ENCODE measurements at regions not wholly inside any gene's neighbourhood (a gene's known extent, or its start where the extent isn't known, plus 50 kb on each side); places are given as distances from the start of the nearest gene placed in this dataset.
"Not testable (repeated sequence)": the region's sequence is repeated elsewhere in the genome, so short reads cannot be mapped to it uniquely, and the experiment has no call there.

DNA sequence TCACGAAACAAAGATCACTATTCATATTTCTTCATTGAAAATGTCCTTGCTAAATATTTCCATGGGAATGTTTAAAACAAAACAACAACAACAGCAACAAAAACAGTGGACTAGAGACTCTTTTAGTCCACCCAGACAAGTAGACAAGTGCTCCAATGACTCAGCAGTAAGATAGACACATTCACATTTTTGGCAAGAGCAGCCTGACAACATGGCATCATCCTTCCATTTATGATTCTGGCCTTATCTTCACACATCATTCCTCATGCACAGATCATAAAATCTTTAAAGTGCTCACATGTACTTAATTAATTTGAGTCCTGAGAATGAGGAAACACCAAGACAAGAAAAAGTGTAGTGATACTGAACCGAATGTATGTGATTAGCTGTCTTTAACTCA, 132.6 kb upstream of the PDE4D start:
- H3K27ac ChIP-seq = no peak overlapping the region
- TF ChIP-seq EP300 (IDR thresholded peaks at IDR 0.05) (no peak), POLR2A (IDR thresholded peaks at IDR 0.05) (no peak), POLR2AphosphoS5 (IDR thresholded peaks at IDR 0.05) (no peak)
- TF ChIP-seq, protein P1, sequence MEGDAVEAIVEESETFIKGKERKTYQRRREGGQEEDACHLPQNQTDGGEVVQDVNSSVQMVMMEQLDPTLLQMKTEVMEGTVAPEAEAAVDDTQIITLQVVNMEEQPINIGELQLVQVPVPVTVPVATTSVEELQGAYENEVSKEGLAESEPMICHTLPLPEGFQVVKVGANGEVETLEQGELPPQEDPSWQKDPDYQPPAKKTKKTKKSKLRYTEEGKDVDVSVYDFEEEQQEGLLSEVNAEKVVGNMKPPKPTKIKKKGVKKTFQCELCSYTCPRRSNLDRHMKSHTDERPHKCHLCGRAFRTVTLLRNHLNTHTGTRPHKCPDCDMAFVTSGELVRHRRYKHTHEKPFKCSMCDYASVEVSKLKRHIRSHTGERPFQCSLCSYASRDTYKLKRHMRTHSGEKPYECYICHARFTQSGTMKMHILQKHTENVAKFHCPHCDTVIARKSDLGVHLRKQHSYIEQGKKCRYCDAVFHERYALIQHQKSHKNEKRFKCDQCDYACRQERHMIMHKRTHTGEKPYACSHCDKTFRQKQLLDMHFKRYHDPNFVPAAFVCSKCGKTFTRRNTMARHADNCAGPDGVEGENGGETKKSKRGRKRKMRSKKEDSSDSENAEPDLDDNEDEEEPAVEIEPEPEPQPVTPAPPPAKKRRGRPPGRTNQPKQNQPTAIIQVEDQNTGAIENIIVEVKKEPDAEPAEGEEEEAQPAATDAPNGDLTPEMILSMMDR (IDR thresholded peaks at IDR 0.05) = no peak
- no peaks in the 10 kb centered on the region for H3K9me3 ChIP-seq
- H3K27me3 ChIP-seq = no peaks in the 10 kb centered on the region
- intact Hi-C loops (cut with DNase I; ENCODE audit: low total_unique reads) = no loop called here
- H3K36me3 ChIP-seq = no peaks in the 10 kb centered on the region
- H3K4me1 ChIP-seq = no peaks in the 10 kb centered on the region
- 85 to 92% (median 89%) methylated on average over 2 of the region's 2 CpGs for WGBS, 5 donors
- no peak for DNase-seq
- no peak overlapping the region for H3K4me3 ChIP-seq

- intact Hi-C loops (cut with DNase I; ENCODE audit: low total_unique reads) = no loop called here
- no peaks in the 10 kb centered on the region for H3K27me3 ChIP-seq
- no peak for DNase-seq
- H3K27ac ChIP-seq = no peak overlapping the region
- no peaks in the 10 kb centered on the region for H3K36me3 ChIP-seq
- no peak overlapping the region for H3K4me3 ChIP-seq
- TF ChIP-seq, protein P1 (IDR thresholded peaks at IDR 0.05) = no peak
- TF ChIP-seq POLR2A (IDR thresholded peaks at IDR 0.05) (no peak), POLR2AphosphoS5 (IDR thresholded peaks at IDR 0.05) (no peak), EP300 (IDR thresholded peaks at IDR 0.05) (no peak)
- no peaks in the 10 kb centered on the region for H3K9me3 ChIP-seq
- no peaks in the 10 kb centered on the region for H3K4me1 ChIP-seq
These were observed 130.6 kb upstream of the PDE4D start for GRCh38 chr5:60024104-60024503.

GRCh38 chr5:60023255-60023654, 129.7 kb upstream of the PDE4D start:
- H3K9me3 ChIP-seq = no peaks in the 10 kb centered on the region
- no peak for TF ChIP-seq POLR2AphosphoS5 (IDR thresholded peaks at IDR 0.05)
- intact Hi-C loops (cut with DNase I; ENCODE audit: low total_unique reads) = no loop called here
- H3K4me1 ChIP-seq = no peaks in the 10 kb centered on the region
- DNase-seq = no peak
- no peaks in the 10 kb centered on the region for H3K27me3 ChIP-seq
- H3K27ac ChIP-seq = no peak overlapping the region
- no peaks in the 10 kb centered on the region for H3K36me3 ChIP-seq
- no peak overlapping the region for H3K4me3 ChIP-seq

DNA sequence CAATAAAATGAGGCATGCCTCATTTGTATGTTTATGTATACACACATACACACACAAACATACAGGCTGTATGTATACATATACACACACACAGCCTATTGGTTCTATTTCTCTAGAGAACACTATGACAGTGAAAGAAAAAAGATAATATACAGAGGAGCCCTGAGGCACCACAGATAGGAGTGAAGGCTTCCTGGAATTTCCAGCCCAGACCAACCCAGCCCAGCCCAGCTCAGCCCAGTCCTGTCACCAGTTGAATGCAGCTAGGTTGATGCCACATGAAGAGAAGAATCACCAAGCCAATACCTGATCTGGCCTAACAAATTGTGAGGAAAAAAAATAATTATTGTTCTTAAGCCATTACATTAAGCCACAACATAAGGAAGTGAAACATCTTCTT, 126.9 kb upstream of the PDE4D start:
- peaks cover 0 to 8% (median 0%) of the 10 kb centered on the region in 4 donors for H3K9me3 ChIP-seq
- intact Hi-C loops (cut with DNase I; ENCODE audit: low total_unique reads) = no loop called here
- H3K27ac ChIP-seq = no peak overlapping the region
- H3K4me1 ChIP-seq = no peaks in the 10 kb centered on the region
- no peak for TF ChIP-seq EP300 (IDR thresholded peaks at IDR 0.05)
- TF ChIP-seq POLR2AphosphoS5 (IDR thresholded peaks at IDR 0.05) = no peak
- TF ChIP-seq, protein P1 (IDR thresholded peaks at IDR 0.05) = no peak
- no peak for TF ChIP-seq POLR2A (IDR thresholded peaks at IDR 0.05)
- no peaks in the 10 kb centered on the region for H3K36me3 ChIP-seq
- H3K27me3 ChIP-seq = no peaks in the 10 kb centered on the region
- H3K4me3 ChIP-seq = no peak overlapping the region
- no peak for DNase-seq

- whole genome bisulfite sequencing, 5 donors = 82 to 95% (median 92%) methylated on average over 1 of the region's 1 CpG
- H3K27me3 ChIP-seq; H3K4me1 ChIP-seq; H3K27ac ChIP-seq; H3K4me3 ChIP-seq; H3K36me3 ChIP-seq; intact Hi-C loops (cut with DNase I; ENCODE audit: low total_unique reads); H3K9me3 ChIP-seq; DNase-seq: not testable (repeated sequence)
These were observed 125.4 kb upstream of the PDE4D start for GRCh38 chr5:60018960-60019359.

DNA sequence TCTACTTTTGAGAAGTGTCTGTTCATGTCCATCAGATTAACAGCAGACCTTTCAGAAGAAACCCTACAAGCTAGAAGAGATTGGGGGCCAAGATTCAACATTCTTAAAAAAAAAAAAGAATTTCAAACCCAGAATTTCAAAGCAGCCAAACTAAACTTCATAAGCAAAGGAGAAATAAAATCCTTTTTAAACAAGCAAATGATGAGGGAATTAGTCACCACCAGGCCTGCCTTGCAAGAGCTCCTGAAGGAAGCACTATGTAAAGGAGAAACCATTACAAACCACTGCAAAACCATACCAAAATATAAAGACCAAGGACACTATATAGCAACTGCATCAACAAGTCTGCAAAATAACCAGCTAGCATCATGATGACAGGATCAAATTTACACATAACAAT, 124.6 kb upstream of the PDE4D start:
- no peaks in the 10 kb centered on the region for H3K27me3 ChIP-seq
- H3K4me3 ChIP-seq = no peak overlapping the region
- no peaks in the 10 kb centered on the region for H3K36me3 ChIP-seq
- intact Hi-C loops (cut with DNase I; ENCODE audit: low total_unique reads) = no loop called here
- H3K4me1 ChIP-seq = no peaks in the 10 kb centered on the region
- TF ChIP-seq, protein P1 (IDR thresholded peaks at IDR 0.05) = no peak
- no peak for TF ChIP-seq POLR2A (IDR thresholded peaks at IDR 0.05)
- TF ChIP-seq POLR2AphosphoS5 (IDR thresholded peaks at IDR 0.05) = no peak
- no peak for TF ChIP-seq EP300 (IDR thresholded peaks at IDR 0.05)
- H3K9me3 ChIP-seq = peaks cover 0 to 8% (median 0%) of the 10 kb centered on the region in 4 donors
- H3K27ac ChIP-seq = no peak overlapping the region
- no peak for DNase-seq
